ENCODE measurements at regions not wholly inside any gene's neighbourhood (a gene's known extent, or its start where the extent isn't known, plus 50 kb on each side); places are given as distances from the start of the nearest gene placed in this dataset.

GRCh38 chr7:45401155-45401554, 173.0 kb upstream of the ADCY1 start:
- Histone ChIP-seq H3K27ac (ENCODE audit: low read length) (no peak overlapping the region), H3K4me1 (ENCODE audit: control insufficient read depth, insufficient read depth, low read length) (no peaks in the 10 kb centered on the region), H3K36me3 (ENCODE audit: control insufficient read depth, insufficient read depth, low read length) (no peaks in the 10 kb centered on the region), H3K9me3 (ENCODE audit: control insufficient read depth, insufficient read depth, low read depth, low read length) (no peaks in the 10 kb centered on the region), H3K27me3 (ENCODE audit: control insufficient read depth, insufficient read depth, low read length) (no peaks in the 10 kb centered on the region), H3K4me3 (ENCODE audit: low read depth in 2 of 2, low read length in 2 of 2) (no peak overlapping the region)
- BruUV-seq (replicated peaks): no TSS peak
- ATAC-seq: no peak
- intact Hi-C loops (cut with micrococcal nuclease; ENCODE audit: unreplicated experiment) (no loop called here), in situ Hi-C loops (cut with HindIII; ENCODE audit: low pct_unique_long_range_greater_than_20kb, low sequenced_read_pairs) (no loop called here)
- no peak for DNase-seq (ENCODE audit: low read depth, low spot score)
- no peak for TF ChIP-seq TCF7L2 (IDR thresholded peaks at IDR 0.05; ENCODE audit: low read depth, low read length)
- no peak for TF ChIP-seq SIN3A (IDR thresholded peaks at IDR 0.05; ENCODE audit: borderline replicate concordance, insufficient read depth, low read depth, low read length)
- no peak for TF ChIP-seq REST (IDR thresholded peaks at IDR 0.05; ENCODE audit: insufficient read depth in 1 of 2, low read depth in 2 of 2, low read length in 1 of 2)
- no peak for TF ChIP-seq CTCF (IDR thresholded peaks at IDR 0.05)
- TF ChIP-seq POLR2AphosphoS5 (IDR thresholded peaks at IDR 0.05; ENCODE audit: low read depth, low read length): no peak
- ChIA-PET POLR2A (interaction anchor here (0.6 kb wide), 1 partner anchor 539 kb away, joined by 3 read pairs; no protein-coding TSS in a partner anchor), CTCF (no interaction called here)

GRCh38 chr7:45401851-45402250, 172.3 kb upstream of the ADCY1 start:
- intact Hi-C loops (cut with micrococcal nuclease; ENCODE audit: unreplicated experiment): no loop called here
- no peaks in the 10 kb centered on the region for H3K27me3 ChIP-seq (ENCODE audit: control insufficient read depth, insufficient read depth, low read length)
- no TSS peak for BruUV-seq (replicated peaks)
- H3K36me3 ChIP-seq (ENCODE audit: control insufficient read depth, insufficient read depth, low read length): no peaks in the 10 kb centered on the region
- ATAC-seq (no peak), DNase-seq (ENCODE audit: low read depth, low spot score) (no peak)
- no peaks in the 10 kb centered on the region for H3K4me1 ChIP-seq (ENCODE audit: control insufficient read depth, insufficient read depth, low read length)
- H3K4me3 ChIP-seq (ENCODE audit: low read depth in 2 of 2, low read length in 2 of 2): no peak overlapping the region
- H3K9me3 ChIP-seq (ENCODE audit: control insufficient read depth, insufficient read depth, low read depth, low read length): no peaks in the 10 kb centered on the region
- H3K27ac ChIP-seq (ENCODE audit: low read length): no peak overlapping the region
- POLR2A ChIA-PET: interaction anchor here (0.6 kb wide), 1 partner anchor 540 kb away, joined by 3 read pairs; no protein-coding TSS in a partner anchor
- TF ChIP-seq POLR2AphosphoS5 (IDR thresholded peaks at IDR 0.05; ENCODE audit: low read depth, low read length) (no peak), SIN3A (IDR thresholded peaks at IDR 0.05; ENCODE audit: borderline replicate concordance, insufficient read depth, low read depth, low read length) (no peak), TCF7L2 (IDR thresholded peaks at IDR 0.05; ENCODE audit: low read depth, low read length) (no peak), CTCF (IDR thresholded peaks at IDR 0.05) (no peak), REST (IDR thresholded peaks at IDR 0.05; ENCODE audit: insufficient read depth in 1 of 2, low read depth in 2 of 2, low read length in 1 of 2) (no peak)
- in situ Hi-C loops (cut with HindIII; ENCODE audit: low pct_unique_long_range_greater_than_20kb, low sequenced_read_pairs): no loop called here
- CTCF ChIA-PET: no interaction called here
